HG02973 (cell line): ENCODE measurements at regions not wholly inside any gene's neighbourhood (a gene's known extent, or its start where the extent isn't known, plus 50 kb on each side); places are given as distances from the start of the nearest gene placed in this dataset.
"Not testable (repeated sequence)": the region's sequence is repeated elsewhere in the genome, so short reads cannot be mapped to it uniquely, and the experiment has no call there.

Source experiments
- ATAC-seq: cut with Tn5 transposase; IDR thresholded peaks from one replicate; pipeline ENCODE4 v1.9.1; 2021; ENCODE audit warnings: moderate library complexity; ENCODE audit not compliant: unreplicated experiment

- ATAC-seq, result no peak
Observed at GRCh38 chr20:6355754-6356451, 233.1 kb upstream of the FERMT1 start.

- no peak for ATAC-seq
Observed at GRCh38 chr20:6348908-6349307, 226.1 kb upstream of the FERMT1 start.

- no peak for ATAC-seq
Observed at GRCh38 chr20:6347916-6348315, 225.1 kb upstream of the FERMT1 start.

- no peak for ATAC-seq
Observed at GRCh38 chr20:6341491-6341890, 218.7 kb upstream of the FERMT1 start.

GRCh38 chr20:6339176-6339575 is 216.3 kb upstream of the FERMT1 start:
- ATAC-seq, result no peak

- ATAC-seq, result no peak
Observed at GRCh38 chr20:6333110-6333509, 210.3 kb upstream of the FERMT1 start.

- ATAC-seq, result not testable (repeated sequence)
Observed at GRCh38 chr20:6321235-6321634, 198.4 kb upstream of the FERMT1 start.

- ATAC-seq, result no peak
Observed at GRCh38 chr20:6311841-6312655, 189.2 kb upstream of the FERMT1 start.

- no peak for ATAC-seq
Observed at GRCh38 chr20:6311097-6311496, 188.3 kb upstream of the FERMT1 start.

- no peak for ATAC-seq
Observed at GRCh38 chr20:6305536-6305935, 182.7 kb upstream of the FERMT1 start.

- no peak for ATAC-seq
Observed at GRCh38 chr20:6302041-6302440, 179.2 kb upstream of the FERMT1 start.

- no peak for ATAC-seq
Observed at GRCh38 chr20:6299456-6299855, 176.6 kb upstream of the FERMT1 start.

- no peak for ATAC-seq
Observed at GRCh38 chr20:6298049-6298448, 175.2 kb upstream of the FERMT1 start.

GRCh38 chr20:6295867-6296256 is 173.0 kb upstream of the FERMT1 start:
- ATAC-seq, result no peak

- no peak for ATAC-seq
Observed at GRCh38 chr20:6295127-6295866, 172.5 kb upstream of the FERMT1 start.

- no peak for ATAC-seq
Observed at GRCh38 chr20:6287471-6287870, 164.6 kb upstream of the FERMT1 start.

- no peak for ATAC-seq
Observed at GRCh38 chr20:6282642-6283041, 159.8 kb upstream of the FERMT1 start.

- no peak for ATAC-seq
Observed at GRCh38 chr20:6277661-6278240, 154.9 kb upstream of the FERMT1 start.

- not testable (repeated sequence) for ATAC-seq
Observed at GRCh38 chr20:6270404-6270803, 147.6 kb upstream of the FERMT1 start.

- ATAC-seq, result no peak
Observed at GRCh38 chr20:6269168-6269873, 146.5 kb upstream of the FERMT1 start.
